OCI-LY7 (cell line): ENCODE measurements at regions not wholly inside any gene's neighbourhood (a gene's known extent, or its start where the extent isn't known, plus 50 kb on each side); places are given as distances from the start of the nearest gene placed in this dataset.
A peak's percentile ranks its signal among the peaks of the same experiment; 100 is the strongest.

Experiments used
- EZH2phosphoT487 ChIP-seq: fragments of 200-600 bp; sonication (generic); IDR thresholded peaks from 2 replicates; pipeline ENCODE4 v1.6.1; 2018; ENCODE audit warnings: low read depth, borderline replicate concordance, mild to moderate bottlenecking, mixed run types, antibody characterized with exemption, low read length, moderate library complexity, mixed read lengths
- TF ChIP-seq, protein P1 (sequence below): fragments of 200-600 bp; sonication (generic); conservative IDR thresholded peaks from 2 replicates; pipeline ENCODE4 v1.5.1; 2014; ENCODE audit warnings: mild to moderate bottlenecking, antibody characterized with exemption, low read length, moderate library complexity, mixed read lengths

DNA sequence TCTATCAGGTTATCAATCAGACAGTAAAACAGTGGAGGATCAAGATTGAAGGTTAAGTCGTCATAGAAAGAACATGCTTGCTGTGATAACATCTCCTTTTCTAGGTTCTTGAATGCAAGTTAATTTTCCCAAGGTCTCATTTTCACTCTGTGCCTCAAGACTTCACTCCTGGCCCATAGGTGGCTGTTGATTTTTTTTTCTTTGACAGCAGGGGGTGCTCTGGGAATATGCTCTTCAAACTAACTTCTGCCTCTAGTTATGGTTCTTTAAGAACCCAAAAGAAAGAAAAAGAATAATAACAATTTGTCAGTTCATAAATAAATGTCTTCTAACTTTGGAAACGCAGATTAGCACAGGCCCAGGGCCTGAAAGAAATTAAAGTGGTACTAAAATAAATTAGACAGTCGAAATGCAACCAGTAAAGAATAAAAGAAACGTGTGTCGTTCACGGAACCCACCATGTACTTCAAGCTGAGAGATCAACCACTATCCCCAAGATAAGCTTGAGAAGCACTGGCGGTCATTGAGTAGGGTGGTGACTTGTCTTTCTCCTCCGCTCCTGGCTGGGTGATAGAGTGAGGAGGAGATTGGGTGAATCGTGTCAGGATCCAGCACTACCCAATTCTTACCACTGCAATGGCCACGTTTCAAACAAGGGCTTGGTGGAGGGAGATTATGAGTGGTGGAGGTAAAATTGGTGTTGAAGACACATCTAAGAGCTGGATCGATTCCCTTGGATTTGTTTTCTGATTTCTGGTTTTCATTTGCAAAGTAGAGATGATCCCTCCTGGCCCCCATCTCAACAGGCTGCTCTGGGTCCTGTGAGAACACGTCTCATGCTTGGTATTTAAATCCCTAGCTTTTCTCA lies 93.4 kb upstream of the IRX4 start:
- TF ChIP-seq, protein P1, sequence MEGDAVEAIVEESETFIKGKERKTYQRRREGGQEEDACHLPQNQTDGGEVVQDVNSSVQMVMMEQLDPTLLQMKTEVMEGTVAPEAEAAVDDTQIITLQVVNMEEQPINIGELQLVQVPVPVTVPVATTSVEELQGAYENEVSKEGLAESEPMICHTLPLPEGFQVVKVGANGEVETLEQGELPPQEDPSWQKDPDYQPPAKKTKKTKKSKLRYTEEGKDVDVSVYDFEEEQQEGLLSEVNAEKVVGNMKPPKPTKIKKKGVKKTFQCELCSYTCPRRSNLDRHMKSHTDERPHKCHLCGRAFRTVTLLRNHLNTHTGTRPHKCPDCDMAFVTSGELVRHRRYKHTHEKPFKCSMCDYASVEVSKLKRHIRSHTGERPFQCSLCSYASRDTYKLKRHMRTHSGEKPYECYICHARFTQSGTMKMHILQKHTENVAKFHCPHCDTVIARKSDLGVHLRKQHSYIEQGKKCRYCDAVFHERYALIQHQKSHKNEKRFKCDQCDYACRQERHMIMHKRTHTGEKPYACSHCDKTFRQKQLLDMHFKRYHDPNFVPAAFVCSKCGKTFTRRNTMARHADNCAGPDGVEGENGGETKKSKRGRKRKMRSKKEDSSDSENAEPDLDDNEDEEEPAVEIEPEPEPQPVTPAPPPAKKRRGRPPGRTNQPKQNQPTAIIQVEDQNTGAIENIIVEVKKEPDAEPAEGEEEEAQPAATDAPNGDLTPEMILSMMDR = peak; percentile 59
- TF ChIP-seq EZH2phosphoT487 = no peak
